GM18867 (cell line): ENCODE measurements at regions not wholly inside any gene's neighbourhood (a gene's known extent, or its start where the extent isn't known, plus 50 kb on each side); places are given as distances from the start of the nearest gene placed in this dataset.
"Not testable (repeated sequence)": the region's sequence is repeated elsewhere in the genome, so short reads cannot be mapped to it uniquely, and the experiment has no call there.

Source experiments
- ATAC-seq: cut with Tn5 transposase; IDR thresholded peaks from one replicate; pipeline ENCODE4 v1.9.1; 2021; ENCODE audit warnings: mild to moderate bottlenecking, moderate library complexity; ENCODE audit not compliant: unreplicated experiment

GRCh38 chr5:13249854-13250253 is 694.6 kb downstream of the DNAH5 start:
- ATAC-seq, result no peak

DNA sequence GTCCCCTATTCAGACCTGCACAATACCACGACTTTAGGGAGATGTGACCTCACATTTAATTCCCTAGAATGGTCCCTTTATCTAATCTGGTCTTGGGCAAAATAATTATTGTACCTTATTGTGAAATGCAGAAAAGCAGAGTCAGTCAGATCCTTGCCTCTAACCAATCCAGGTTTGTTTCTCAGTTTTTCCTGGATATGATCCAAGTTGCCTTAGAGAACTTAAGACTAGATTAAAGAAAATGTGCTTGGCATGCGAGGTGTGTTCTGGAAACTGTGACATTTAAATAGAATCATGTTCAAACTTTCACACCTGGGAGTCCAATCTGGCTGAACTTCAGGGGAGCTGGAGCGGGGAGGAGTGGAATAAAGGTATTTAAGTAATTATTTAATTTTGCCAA is 696.2 kb downstream of the DNAH5 start:
- ATAC-seq, result no peak

DNA sequence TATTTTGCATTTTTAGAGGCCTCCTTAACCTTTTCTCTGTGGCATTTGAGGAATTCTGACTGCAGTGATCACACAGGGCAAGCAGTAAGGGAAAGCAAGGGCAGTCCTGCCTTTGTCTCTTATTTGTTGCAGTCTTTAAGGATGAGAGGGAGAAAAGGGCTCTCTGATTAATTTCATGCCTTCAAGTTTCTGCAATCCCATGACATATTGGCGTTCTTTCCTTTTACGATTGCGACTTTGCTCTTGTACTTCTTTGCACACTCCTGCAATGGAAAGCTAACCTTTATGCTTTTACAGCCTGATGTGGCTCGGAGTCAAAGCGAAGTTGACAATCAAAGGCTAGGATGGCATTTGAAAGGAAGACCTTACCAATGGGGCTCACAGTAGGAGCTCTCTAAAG is 698.4 kb downstream of the DNAH5 start:
- ATAC-seq, result no peak

DNA sequence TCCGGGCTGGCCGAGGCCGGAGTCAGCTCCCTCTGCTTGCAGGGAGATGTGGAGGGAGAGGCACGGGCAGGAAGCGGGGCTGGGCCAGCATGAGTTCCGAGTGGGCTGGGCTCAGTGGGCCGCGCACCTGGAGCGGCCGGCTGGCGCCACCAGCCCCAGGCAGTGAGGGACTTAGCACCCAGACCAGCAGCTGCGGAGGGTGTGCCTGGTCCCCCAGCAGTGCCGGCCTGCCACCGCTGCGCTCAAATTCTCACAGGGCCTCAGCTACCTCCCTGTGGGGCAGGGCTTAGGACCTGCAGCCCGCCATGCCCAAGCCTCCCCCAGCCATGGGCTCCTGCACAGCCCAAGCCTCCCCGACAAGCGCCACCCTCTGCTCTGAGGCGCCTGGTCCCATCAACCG is 700.3 kb downstream of the DNAH5 start:
- ATAC-seq, result no peak

DNA sequence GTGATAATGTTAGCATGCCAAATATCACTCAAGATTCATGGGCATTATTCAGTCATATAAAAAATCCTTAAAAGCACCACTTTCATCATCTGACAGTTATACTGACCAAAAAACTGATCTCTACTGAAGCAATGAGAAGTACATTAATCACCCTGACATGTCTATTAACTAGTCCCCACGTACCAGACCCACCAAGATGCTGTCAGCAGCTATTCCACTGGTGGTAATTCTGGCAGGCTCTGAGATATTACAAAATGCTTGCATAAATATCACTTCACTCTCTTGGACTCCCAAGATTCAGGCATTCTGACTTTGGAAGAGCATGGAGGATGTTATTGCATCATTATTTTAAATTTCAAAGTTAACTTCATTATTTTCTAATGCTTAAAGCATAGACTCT is 717.0 kb downstream of the DNAH5 start:
- ATAC-seq, result no peak

- ATAC-seq, result no peak
These were observed 726.0 kb downstream of the DNAH5 start for GRCh38 chr5:13218518-13218917.

DNA sequence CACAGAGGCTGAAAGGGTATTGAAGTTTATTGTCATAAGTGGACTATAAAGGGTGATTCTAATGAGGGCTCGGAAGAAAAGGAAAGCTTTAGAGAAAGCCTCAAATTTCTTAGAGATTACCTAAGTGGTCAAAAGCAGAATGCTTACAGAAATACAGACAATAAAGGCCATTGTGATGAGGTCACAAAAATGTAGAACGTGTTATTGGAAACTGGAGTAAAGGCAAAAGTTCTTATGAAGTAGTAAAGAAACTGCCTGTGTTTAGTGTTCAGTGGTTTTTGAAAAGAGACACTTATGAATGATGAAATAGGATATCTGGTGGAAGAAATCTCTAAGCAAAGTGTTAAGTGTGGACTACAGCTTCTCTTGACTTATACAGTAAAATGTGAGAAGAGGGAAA is 726.9 kb downstream of the DNAH5 start:
- no peak for ATAC-seq

GRCh38 chr5:13215806-13216205 is 728.7 kb downstream of the DNAH5 start:
- ATAC-seq, result no peak

DNA sequence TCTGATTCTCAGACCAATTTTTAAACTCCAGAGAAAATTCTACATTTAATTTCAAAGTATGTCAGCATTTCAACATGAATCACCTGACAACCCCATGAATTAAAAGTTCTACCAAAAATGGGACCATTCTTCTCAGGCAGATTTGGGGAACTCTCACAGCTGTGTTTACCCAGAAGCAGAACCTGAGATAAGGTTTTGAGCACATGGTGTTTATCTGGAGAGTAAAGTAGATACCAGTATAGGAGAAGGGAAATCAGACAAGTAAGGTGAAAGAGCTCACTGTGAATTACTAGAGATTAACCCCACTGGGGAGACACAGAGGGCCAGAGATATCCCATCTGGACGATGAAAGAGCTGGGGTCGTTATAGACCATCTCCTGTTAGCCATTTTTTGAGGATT is 729.1 kb downstream of the DNAH5 start:
- no peak for ATAC-seq

DNA sequence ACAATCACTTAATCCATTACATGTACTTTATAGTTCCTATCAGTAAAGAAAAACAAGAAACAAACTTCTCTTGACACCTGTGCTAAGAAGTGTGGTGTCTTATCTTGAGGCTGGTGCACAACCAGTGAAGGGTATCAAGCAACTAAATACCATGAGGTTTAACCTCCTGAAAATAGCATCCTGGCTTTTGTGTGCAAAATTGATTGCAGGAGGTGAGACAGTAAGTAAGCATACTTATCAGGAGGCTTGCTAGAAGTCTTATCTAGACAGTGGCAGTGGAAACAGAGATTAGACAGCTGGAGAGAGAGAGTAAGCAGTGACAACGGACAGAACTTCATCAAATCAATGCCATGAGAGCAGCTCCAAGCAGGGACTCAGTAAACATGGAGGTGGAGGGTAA is 730.3 kb downstream of the DNAH5 start:
- ATAC-seq, result no peak

- ATAC-seq, result no peak
These were observed 731.6 kb downstream of the DNAH5 start for GRCh38 chr5:13212886-13213285.

DNA sequence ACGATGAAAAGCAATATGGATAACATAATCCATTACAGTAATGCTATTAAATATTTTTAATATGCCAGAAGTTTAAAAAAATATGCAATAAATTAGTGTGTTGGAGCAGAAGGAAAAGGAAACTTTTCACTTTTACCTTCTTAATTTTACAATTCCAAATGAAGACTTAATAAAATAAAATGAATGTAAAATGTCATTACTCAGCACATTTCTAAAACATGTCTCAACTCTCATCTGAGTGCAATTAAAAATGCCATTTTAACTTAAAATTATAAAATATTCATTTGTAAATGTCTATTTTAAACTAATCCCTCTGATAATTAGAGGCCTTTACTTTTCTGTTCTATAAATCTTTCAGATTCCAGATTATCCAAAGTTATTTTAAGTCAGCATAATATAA is 733.4 kb downstream of the DNAH5 start:
- no peak for ATAC-seq

GRCh38 chr5:13207112-13207511 is 737.4 kb downstream of the DNAH5 start:
- ATAC-seq, result no peak

GRCh38 chr5:13201022-13201421 is 743.5 kb downstream of the DNAH5 start:
- ATAC-seq, result no peak

DNA sequence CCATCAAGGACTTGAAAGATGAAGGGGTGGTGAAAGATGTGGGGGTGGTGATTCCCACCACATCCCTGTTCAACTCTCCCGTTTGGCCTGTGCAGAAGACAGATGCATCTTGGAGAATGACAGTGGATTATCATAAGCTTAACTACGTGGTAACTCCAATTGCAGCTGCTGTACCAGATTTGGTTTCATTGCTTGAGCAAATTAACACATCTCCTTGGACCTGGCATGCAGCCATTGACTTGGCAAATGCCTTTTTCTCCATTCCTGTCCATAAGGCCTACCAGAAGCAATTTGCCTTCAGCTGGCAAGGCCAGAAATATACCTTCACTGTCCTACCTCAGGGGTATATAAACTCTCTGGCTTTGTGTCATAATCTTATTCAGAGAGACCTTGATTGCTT is 746.3 kb downstream of the DNAH5 start:
- not testable (repeated sequence) for ATAC-seq

DNA sequence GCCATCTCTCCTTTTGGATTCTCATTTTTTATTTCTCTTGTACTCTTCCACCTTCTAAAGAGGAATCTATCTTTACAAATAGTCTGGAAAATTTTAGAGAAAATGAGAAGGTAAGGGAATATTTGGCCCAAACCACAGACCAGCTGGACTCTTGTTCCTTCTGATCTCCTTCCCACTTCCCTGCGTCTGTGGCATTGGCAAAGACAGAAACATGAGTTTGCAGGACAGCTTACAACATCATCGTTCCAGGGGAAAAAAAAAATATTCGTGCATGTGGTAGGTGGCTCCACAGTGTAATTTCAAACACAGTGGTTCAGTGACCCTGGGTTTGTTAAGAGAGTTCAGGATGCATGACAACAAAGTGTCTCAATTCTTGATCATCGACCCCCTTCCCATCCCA is 755.0 kb downstream of the DNAH5 start:
- ATAC-seq, result no peak

- no peak for ATAC-seq
These were observed 756.1 kb downstream of the DNAH5 start for GRCh38 chr5:13188371-13188770.

- no peak for ATAC-seq
These were observed 757.3 kb downstream of the DNAH5 start for GRCh38 chr5:13187186-13187585.

DNA sequence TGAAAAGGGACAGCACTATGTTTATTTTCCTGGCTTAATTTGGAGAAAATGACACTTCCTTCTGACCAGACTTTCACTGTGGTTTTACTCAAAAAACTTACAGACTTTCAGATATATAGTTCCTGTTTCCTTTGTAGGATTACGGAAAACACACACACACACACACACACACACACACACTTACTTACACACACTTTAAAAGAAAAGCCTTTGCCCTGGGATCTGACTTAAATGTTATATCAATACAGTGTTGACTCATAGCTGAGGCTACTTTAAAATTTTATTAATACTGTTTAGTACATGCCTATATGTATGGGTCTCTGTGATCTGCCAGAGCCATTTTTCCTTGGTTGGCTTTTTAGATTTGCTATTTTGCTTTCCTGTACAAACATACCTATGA is 758.3 kb downstream of the DNAH5 start:
- no peak for ATAC-seq

- no peak for ATAC-seq
These were observed 764.9 kb downstream of the DNAH5 start for GRCh38 chr5:13179407-13180087.

- ATAC-seq, result no peak
These were observed 800.9 kb downstream of the DNAH5 start for GRCh38 chr5:13143630-13144029.

DNA sequence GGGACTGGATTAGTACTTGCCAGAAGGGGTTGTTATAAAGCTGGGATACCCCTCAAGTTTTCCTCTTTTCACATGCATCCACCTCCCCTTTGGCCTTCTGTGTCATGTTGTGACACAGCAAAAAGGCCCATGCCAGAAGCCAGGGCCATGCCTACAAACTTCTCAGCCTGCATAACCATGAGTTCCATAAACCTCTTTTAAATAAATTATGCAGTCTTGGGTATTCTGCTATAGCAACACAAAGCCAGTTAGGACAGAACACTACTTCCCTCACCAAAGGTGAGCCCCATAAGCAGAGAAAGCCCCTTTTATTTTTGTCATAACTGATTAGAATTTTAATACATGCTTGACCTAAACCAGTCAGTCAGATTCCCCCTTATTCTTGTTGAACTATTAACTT is 801.3 kb downstream of the DNAH5 start:
- no peak for ATAC-seq

DNA sequence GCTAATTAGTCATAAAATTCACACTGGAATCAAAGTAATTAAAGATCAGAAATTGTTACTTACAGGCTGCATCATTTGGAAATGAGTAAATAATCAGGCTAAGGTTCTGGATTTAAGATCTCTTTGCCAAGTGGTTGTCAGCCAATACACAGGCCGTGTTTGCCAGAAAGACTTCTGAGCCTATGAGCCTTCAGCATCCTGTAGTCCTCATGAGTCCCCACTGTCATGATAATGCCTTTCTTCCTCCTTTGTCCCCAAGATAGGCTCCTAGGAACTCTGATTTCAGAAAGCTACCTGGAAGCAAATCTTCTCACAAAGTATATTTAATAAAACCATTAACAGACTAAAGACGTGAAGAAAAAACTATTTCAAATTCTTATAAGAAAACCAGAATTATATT is 810.5 kb downstream of the DNAH5 start:
- ATAC-seq, result no peak
